Neural crest cell (in vitro differentiated cells): ENCODE measurements at regions not wholly inside any gene's neighbourhood (a gene's known extent, or its start where the extent isn't known, plus 50 kb on each side); places are given as distances from the start of the nearest gene placed in this dataset.
"Not testable (repeated sequence)": the region's sequence is repeated elsewhere in the genome, so short reads cannot be mapped to it uniquely, and the experiment has no call there.

Source experiments
- DNase-seq: peaks from one replicate; pipeline ENCODE4 v3.0.0; 2021; ENCODE audit warnings: low read depth, mixed read lengths, low spot score
- H3K27ac Mint-ChIP-seq: one replicate; pipeline ENCODE4 v1.8.0; 2021; ENCODE audit warnings: mild to moderate bottlenecking, mixed read lengths; ENCODE audit not compliant: unreplicated experiment
- H3K27me3 Mint-ChIP-seq: 2 replicates; pipeline ENCODE4 v1.8.0; 2021; ENCODE audit warnings: low read depth, mild to moderate bottlenecking, mixed read lengths
- H3K36me3 Mint-ChIP-seq: 2 replicates; pipeline ENCODE4 v1.8.0; 2021; ENCODE audit warnings: low read depth, mild to moderate bottlenecking, mixed read lengths
- H3K4me1 Mint-ChIP-seq: 2 replicates; pipeline ENCODE4 v1.8.0; 2021; ENCODE audit warnings: mixed read lengths
- H3K4me3 Mint-ChIP-seq: one replicate; pipeline ENCODE4 v1.8.0; 2021; ENCODE audit warnings: mild to moderate bottlenecking, mixed read lengths
- H3K9me3 Mint-ChIP-seq: 2 replicates; pipeline ENCODE4 v1.8.0; 2021; ENCODE audit warnings: mixed read lengths
- TF ChIP-seq, protein P1 (sequence below): fragments of 200-600 bp; sonication (generic); conservative IDR thresholded peaks from 2 replicates; pipeline ENCODE4 v1.5.0; 2021; ENCODE audit warnings: antibody characterized with exemption, mild to moderate bottlenecking

DNA sequence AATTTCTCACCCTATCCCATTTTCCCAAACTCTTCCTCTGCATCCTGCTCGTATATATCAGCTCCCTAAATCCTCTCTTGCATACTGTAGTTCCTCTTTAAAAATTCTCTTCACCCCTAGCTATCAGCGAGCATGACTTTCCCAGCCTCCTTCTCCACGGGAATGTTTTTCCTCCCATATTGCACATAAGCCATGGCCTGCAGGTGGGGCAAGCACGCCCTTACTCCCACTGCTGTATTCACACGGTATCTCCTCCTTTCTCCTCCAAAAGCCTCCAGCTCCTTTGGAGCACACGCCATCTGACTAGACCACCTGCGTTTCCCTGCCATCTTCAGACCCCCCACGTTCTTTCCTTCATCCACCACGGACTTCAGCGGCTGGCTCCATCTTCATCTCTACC, 208.7 kb upstream of the FRG1 start:
- not testable (repeated sequence) for H3K27me3 Mint-ChIP-seq, H3K4me1 Mint-ChIP-seq, H3K27ac Mint-ChIP-seq, H3K36me3 Mint-ChIP-seq, DNase-seq, H3K4me3 Mint-ChIP-seq
- peaks cover 21% of the 10 kb centered on the region for H3K9me3 Mint-ChIP-seq

DNA sequence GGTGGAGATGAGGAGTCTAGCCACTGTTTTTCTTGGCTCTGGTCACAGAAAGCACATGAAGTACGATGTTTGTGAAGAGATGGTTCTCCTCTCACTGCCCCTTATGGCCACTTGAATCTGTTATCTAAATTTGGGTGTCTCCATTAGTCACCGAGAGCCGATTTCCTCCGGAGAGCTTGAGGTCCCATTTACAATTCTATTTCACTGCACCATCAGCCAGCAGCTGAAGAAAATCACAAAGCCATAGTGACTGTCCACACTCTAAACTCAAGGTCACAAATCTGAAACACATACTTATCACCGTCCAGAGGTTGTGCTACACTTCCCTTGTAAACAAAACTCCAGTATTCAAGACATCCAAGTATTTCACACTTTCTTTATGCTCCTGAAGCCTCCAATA, 207.2 kb upstream of the FRG1 start:
- not testable (repeated sequence) for H3K4me3 Mint-ChIP-seq, H3K27ac Mint-ChIP-seq, H3K27me3 Mint-ChIP-seq, H3K36me3 Mint-ChIP-seq, DNase-seq, H3K4me1 Mint-ChIP-seq
- H3K9me3 Mint-ChIP-seq, result peaks cover 21% of the 10 kb centered on the region

DNA sequence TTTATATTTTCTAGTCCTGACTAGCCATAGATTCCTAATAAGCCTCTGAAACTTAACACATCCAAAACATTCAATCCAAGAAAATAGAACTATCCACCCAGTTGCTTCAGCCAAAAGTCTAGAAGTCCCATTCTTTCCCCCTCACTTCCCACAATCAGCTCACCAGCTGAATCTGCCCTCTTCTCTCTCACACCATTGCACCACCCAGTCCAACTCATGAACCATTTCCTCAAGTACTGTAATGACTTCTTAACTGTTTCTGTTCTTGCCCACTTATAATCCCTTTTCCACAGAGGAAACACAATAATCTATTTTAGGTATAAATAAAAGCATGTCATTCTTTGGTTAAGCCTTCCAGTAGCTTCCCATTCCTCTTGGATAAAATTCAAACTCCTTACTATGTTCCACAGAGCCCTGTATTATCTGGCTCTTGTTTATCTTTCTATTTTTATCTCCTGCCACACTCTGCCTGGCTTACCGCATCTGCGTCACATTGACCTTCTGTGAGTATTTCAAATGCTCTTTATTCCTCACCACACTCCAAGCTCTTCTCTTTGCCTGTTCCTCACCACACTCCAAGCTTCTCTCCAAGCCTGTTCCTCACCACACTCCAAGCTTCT, 205.9 kb upstream of the FRG1 start:
- not testable (repeated sequence) for DNase-seq, H3K4me1 Mint-ChIP-seq, H3K27ac Mint-ChIP-seq, H3K4me3 Mint-ChIP-seq, H3K27me3 Mint-ChIP-seq, H3K36me3 Mint-ChIP-seq
- peaks cover 18% of the 10 kb centered on the region for H3K9me3 Mint-ChIP-seq

DNA sequence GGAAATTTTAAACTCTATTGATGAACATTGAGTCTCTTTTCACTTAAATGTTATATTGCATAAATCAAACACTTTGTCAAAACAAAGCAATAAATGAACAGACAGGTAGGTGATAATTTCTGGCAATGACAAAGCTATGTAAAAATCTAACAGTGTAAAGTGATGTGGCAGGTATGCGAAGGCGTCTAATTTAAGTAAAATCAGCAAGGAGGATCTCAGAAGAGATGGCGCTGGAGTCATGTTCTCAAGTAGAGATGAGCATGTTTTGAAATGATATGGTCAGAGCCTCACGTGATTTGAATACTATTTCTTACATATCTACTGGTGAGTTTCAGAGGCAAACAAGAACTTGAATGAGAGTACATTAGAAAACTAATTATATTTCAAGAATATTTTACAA, 204.0 kb upstream of the FRG1 start:
- peaks cover 18% of the 10 kb centered on the region for H3K9me3 Mint-ChIP-seq
- DNase-seq, H3K27ac Mint-ChIP-seq, H3K4me3 Mint-ChIP-seq, H3K27me3 Mint-ChIP-seq, H3K4me1 Mint-ChIP-seq, H3K36me3 Mint-ChIP-seq: not testable (repeated sequence)

DNA sequence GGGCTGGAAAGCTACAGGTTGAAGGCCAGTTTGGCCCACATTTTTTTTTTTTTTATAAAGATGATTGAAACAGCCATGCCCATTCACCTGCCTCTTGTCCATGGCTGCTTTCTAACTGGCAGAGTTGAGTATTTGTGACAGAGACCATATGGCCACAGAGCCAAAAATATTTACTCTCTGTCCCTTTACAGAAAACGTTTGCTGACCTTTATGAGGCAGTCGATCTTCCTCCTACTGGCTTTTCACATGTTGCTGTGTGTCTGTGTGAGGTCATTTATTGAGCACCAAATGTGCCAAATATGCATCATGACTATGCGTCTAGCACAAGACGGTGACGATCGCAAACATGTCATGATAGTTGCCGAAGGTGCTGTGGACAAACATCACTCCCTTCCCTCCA, 200.6 kb upstream of the FRG1 start:
- not testable (repeated sequence) for H3K9me3 Mint-ChIP-seq, H3K36me3 Mint-ChIP-seq, H3K4me3 Mint-ChIP-seq, DNase-seq, H3K4me1 Mint-ChIP-seq, H3K27me3 Mint-ChIP-seq, H3K27ac Mint-ChIP-seq

DNA sequence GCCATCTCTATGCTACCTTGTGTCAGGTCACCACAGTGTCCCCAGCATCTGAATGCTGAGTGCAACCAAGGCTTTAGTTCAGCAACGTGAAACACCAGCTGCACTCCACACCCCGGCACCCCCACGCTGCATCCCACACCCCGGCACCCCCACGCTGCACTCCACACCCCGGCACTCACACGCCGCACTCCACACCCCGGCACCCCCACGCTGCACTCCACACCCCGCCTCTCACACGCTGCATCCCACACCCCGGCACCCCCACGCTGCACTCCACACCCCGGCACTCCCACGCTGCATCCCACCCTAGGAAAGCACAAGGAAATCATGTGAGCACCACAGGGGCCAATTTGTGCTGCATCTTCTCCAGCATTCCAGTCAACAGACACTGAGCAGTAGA, 199.8 kb upstream of the FRG1 start:
- no peak for DNase-seq
- TF ChIP-seq, protein P1, sequence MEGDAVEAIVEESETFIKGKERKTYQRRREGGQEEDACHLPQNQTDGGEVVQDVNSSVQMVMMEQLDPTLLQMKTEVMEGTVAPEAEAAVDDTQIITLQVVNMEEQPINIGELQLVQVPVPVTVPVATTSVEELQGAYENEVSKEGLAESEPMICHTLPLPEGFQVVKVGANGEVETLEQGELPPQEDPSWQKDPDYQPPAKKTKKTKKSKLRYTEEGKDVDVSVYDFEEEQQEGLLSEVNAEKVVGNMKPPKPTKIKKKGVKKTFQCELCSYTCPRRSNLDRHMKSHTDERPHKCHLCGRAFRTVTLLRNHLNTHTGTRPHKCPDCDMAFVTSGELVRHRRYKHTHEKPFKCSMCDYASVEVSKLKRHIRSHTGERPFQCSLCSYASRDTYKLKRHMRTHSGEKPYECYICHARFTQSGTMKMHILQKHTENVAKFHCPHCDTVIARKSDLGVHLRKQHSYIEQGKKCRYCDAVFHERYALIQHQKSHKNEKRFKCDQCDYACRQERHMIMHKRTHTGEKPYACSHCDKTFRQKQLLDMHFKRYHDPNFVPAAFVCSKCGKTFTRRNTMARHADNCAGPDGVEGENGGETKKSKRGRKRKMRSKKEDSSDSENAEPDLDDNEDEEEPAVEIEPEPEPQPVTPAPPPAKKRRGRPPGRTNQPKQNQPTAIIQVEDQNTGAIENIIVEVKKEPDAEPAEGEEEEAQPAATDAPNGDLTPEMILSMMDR, result no peak
- peaks cover 2% of the 10 kb centered on the region for H3K9me3 Mint-ChIP-seq
- no peaks in the 10 kb centered on the region for H3K36me3 Mint-ChIP-seq
- H3K4me3 Mint-ChIP-seq, result no peak overlapping the region
- H3K27me3 Mint-ChIP-seq, result no peaks in the 10 kb centered on the region
- no peak overlapping the region for H3K27ac Mint-ChIP-seq
- no peaks in the 10 kb centered on the region for H3K4me1 Mint-ChIP-seq

DNA sequence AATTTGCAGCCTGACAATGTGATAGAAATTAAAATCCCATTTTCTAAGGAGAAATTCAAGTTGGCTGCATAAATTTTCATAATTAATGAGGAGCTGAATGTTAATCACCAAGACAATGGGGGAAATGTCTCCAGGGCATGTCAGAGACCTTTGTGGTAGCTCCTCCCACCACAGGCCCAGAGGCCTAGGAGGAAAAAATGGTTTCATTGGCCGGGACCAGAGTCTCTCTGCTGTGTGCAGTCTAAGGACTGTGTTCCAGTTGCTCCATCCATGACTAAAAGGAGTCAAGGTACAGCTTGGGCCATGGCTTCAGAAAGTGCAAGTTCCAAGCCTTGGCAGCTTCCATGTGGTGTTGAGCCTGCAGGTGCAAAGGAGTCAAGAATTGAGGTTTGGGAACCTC, 187.6 kb upstream of the FRG1 start:
- DNase-seq, H3K27me3 Mint-ChIP-seq, H3K27ac Mint-ChIP-seq: not testable (repeated sequence)

DNA sequence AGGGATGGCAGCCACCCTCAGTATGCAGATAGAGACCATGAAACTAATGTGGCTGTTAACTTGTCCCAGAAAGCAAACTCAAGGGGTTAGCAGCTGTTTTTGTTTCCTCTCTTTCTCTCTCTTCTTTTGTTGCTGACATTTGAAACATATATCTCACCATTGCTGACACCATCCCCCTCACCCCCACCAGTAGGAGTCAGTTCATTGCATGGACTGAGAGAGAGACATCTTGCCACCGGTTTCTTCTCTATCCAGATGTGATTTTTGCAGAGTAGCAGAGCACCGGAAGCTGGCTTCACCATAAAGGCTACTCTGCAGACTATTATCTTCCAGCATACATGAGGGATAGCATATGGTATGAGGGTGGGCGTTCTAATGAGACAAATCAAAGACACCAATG, 177.1 kb upstream of the FRG1 start:
- no peak overlapping the region for H3K27ac Mint-ChIP-seq
- no peaks in the 10 kb centered on the region for H3K36me3 Mint-ChIP-seq
- H3K4me1 Mint-ChIP-seq, result no peaks in the 10 kb centered on the region
- TF ChIP-seq, protein P1, result no peak
- DNase-seq, result no peak
- H3K27me3 Mint-ChIP-seq, result no peaks in the 10 kb centered on the region
- H3K9me3 Mint-ChIP-seq, result no peaks in the 10 kb centered on the region
- no peak overlapping the region for H3K4me3 Mint-ChIP-seq

More for the DNA sequence above, 187.6 kb upstream of the FRG1 start:
- not testable (repeated sequence) for H3K36me3 Mint-ChIP-seq, H3K9me3 Mint-ChIP-seq, H3K4me3 Mint-ChIP-seq, H3K4me1 Mint-ChIP-seq

DNA sequence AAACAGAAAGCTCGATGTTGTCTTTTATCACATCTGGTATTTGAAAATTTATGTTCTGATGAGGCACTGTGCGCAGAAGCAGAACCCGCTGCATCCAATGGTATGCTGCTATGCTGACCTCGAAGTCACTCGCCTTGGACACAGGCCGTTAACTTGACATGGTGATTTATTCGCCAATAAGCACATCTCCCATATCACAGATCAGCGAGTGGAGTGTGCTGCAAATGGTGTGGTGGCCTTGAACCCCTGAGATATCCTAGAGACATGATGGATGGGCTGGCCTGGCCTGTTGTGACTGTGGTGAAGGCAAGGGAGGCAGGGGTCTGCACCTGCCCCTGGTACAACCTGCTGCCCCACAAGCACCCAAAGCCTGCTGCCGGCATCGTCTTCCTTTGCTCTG, 175.4 kb upstream of the FRG1 start:
- no peak for DNase-seq
- H3K4me3 Mint-ChIP-seq, result no peak overlapping the region
- H3K9me3 Mint-ChIP-seq, result no peaks in the 10 kb centered on the region
- no peaks in the 10 kb centered on the region for H3K4me1 Mint-ChIP-seq
- H3K27me3 Mint-ChIP-seq, result no peaks in the 10 kb centered on the region
- H3K27ac Mint-ChIP-seq, result no peak overlapping the region
- TF ChIP-seq, protein P1, result no peak
- H3K36me3 Mint-ChIP-seq, result no peaks in the 10 kb centered on the region
